HAP-1 (cell line): ENCODE measurements at regions not wholly inside any gene's neighbourhood (a gene's known extent, or its start where the extent isn't known, plus 50 kb on each side); places are given as distances from the start of the nearest gene placed in this dataset.

Experiments
- DNase-seq, 2 experiments: peaks; one replicate each; pipeline ENCODE4 v3.0.0-alpha.2; 2016 to 2020; ENCODE audit warnings: low spot score in 2 of 2
- H3K27me3 ChIP-seq: fragments of 250-450 bp; sonication (Bioruptor Pico); 2 replicates; pipeline ENCODE4 v1.5.1; 2020; ENCODE audit warnings: low read depth, mild to moderate bottlenecking, moderate library complexity
- H3K36me3 ChIP-seq: fragments of 250-450 bp; sonication (Bioruptor Pico); replicated peaks from 2 replicates; pipeline ENCODE4 v1.5.1; 2020; ENCODE audit warnings: mild to moderate bottlenecking
- H3K4me1 ChIP-seq: fragments of 250-450 bp; sonication (Bioruptor Pico); 2 replicates; pipeline ENCODE4 v1.5.1; 2020; ENCODE audit warnings: mild to moderate bottlenecking
- H3K4me3 ChIP-seq: fragments of 250-450 bp; sonication (Bioruptor Pico); 2 replicates; pipeline ENCODE4 v1.5.1; 2020; ENCODE audit warnings: mild to moderate bottlenecking, moderate library complexity
- H3K9me3 ChIP-seq: fragments of 250-450 bp; sonication (Bioruptor Pico); 2 replicates; pipeline ENCODE4 v1.5.1; 2020; ENCODE audit warnings: mild to moderate bottlenecking, moderate library complexity
- in situ Hi-C: fragments of 300-500 bp; cut with MboI; formaldehyde crosslinking; loops from 3 replicates; pipeline ENCODE4 v1.14.3; 2020; ENCODE audit warnings: low sequenced_read_pairs, inconsistent platforms, mixed read lengths

- H3K4me3 ChIP-seq: no peak overlapping the region
- no peaks in the 10 kb centered on the region for H3K4me1 ChIP-seq
- H3K9me3 ChIP-seq: no peaks in the 10 kb centered on the region
- no peaks in the 10 kb centered on the region for H3K36me3 ChIP-seq
- H3K27me3 ChIP-seq: no peaks in the 10 kb centered on the region
- in situ Hi-C loops: no loop called here
- no peak for DNase-seq
Observed at GRCh38 chr6:95175927-95176675, 401.2 kb upstream of the MANEA start.

- Histone ChIP-seq H3K4me1 (peaks cover 6% of the 10 kb centered on the region; the same call in 1 of the 2 replicates), H3K27me3 (no peaks in the 10 kb centered on the region), H3K36me3 (no peaks in the 10 kb centered on the region), H3K4me3 (no peak overlapping the region), H3K9me3 (no peaks in the 10 kb centered on the region)
- no peak for DNase-seq
- in situ Hi-C loops: no loop called here
Observed at GRCh38 chr6:95185874-95186273, 391.5 kb upstream of the MANEA start.

GRCh38 chr6:95186710-95187109, 390.6 kb upstream of the MANEA start:
- Histone ChIP-seq H3K4me1 (peaks cover 6% of the 10 kb centered on the region; the same call in 1 of the 2 replicates), H3K36me3 (no peaks in the 10 kb centered on the region), H3K4me3 (no peak overlapping the region), H3K27me3 (no peaks in the 10 kb centered on the region), H3K9me3 (no peaks in the 10 kb centered on the region)
- in situ Hi-C loops: no loop called here
- no peak for DNase-seq

GRCh38 chr6:95197590-95197989, 379.7 kb upstream of the MANEA start:
- no peak for DNase-seq
- no peak overlapping the region for H3K4me3 ChIP-seq
- no peaks in the 10 kb centered on the region for H3K27me3 ChIP-seq
- no peaks in the 10 kb centered on the region for H3K4me1 ChIP-seq
- no peaks in the 10 kb centered on the region for H3K36me3 ChIP-seq
- in situ Hi-C loops: no loop called here
- H3K9me3 ChIP-seq: no peaks in the 10 kb centered on the region

GRCh38 chr6:95203153-95203754, 374.1 kb upstream of the MANEA start:
- no peaks in the 10 kb centered on the region for H3K27me3 ChIP-seq
- no peaks in the 10 kb centered on the region for H3K36me3 ChIP-seq
- in situ Hi-C loops: no loop called here
- H3K9me3 ChIP-seq: no peaks in the 10 kb centered on the region
- H3K4me3 ChIP-seq: no peak overlapping the region
- H3K4me1 ChIP-seq: no peaks in the 10 kb centered on the region
- DNase-seq: peak; percentile 63 to 70

- no peak for DNase-seq
- no peaks in the 10 kb centered on the region for H3K9me3 ChIP-seq
- no peaks in the 10 kb centered on the region for H3K27me3 ChIP-seq
- no peaks in the 10 kb centered on the region for H3K4me1 ChIP-seq
- in situ Hi-C loops: no loop called here
- H3K4me3 ChIP-seq: no peak overlapping the region
- no peaks in the 10 kb centered on the region for H3K36me3 ChIP-seq
Observed at GRCh38 chr6:95204178-95204577, 373.2 kb upstream of the MANEA start.

GRCh38 chr6:95208621-95209020, 368.7 kb upstream of the MANEA start:
- in situ Hi-C loops: no loop called here
- Histone ChIP-seq H3K36me3 (no peaks in the 10 kb centered on the region), H3K4me1 (no peaks in the 10 kb centered on the region), H3K27me3 (peaks cover 5% of the 10 kb centered on the region), H3K9me3 (no peaks in the 10 kb centered on the region), H3K4me3 (no peak overlapping the region)
- no peak for DNase-seq

GRCh38 chr6:95209074-95209473, 368.3 kb upstream of the MANEA start:
- Histone ChIP-seq H3K9me3 (no peaks in the 10 kb centered on the region), H3K36me3 (no peaks in the 10 kb centered on the region), H3K27me3 (peaks cover 5% of the 10 kb centered on the region), H3K4me3 (no peak overlapping the region), H3K4me1 (no peaks in the 10 kb centered on the region)
- in situ Hi-C loops: no loop called here
- no peak for DNase-seq

- H3K27me3 ChIP-seq: no peaks in the 10 kb centered on the region
- no peaks in the 10 kb centered on the region for H3K36me3 ChIP-seq
- in situ Hi-C loops: no loop called here
- no peaks in the 10 kb centered on the region for H3K9me3 ChIP-seq
- no peak for DNase-seq
- H3K4me3 ChIP-seq: no peak overlapping the region
- H3K4me1 ChIP-seq: no peaks in the 10 kb centered on the region
Observed at GRCh38 chr6:95216555-95216954, 360.8 kb upstream of the MANEA start.

GRCh38 chr6:95227351-95227750, 350.0 kb upstream of the MANEA start:
- H3K4me1 ChIP-seq: peaks cover 9% of the 10 kb centered on the region
- in situ Hi-C loops: no loop called here
- H3K36me3 ChIP-seq: no peaks in the 10 kb centered on the region
- no peak for DNase-seq
- no peaks in the 10 kb centered on the region for H3K9me3 ChIP-seq
- H3K4me3 ChIP-seq: no peak overlapping the region
- no peaks in the 10 kb centered on the region for H3K27me3 ChIP-seq

GRCh38 chr6:95228636-95229035, 348.7 kb upstream of the MANEA start:
- H3K9me3 ChIP-seq: no peaks in the 10 kb centered on the region
- H3K4me1 ChIP-seq: peaks cover 9% of the 10 kb centered on the region
- no peaks in the 10 kb centered on the region for H3K36me3 ChIP-seq
- in situ Hi-C loops: no loop called here
- peak; percentile 47 to 89 for DNase-seq
- no peak overlapping the region for H3K4me3 ChIP-seq
- H3K27me3 ChIP-seq: no peaks in the 10 kb centered on the region

GRCh38 chr6:95230071-95230740, 347.1 kb upstream of the MANEA start:
- no peak for DNase-seq
- H3K9me3 ChIP-seq: no peaks in the 10 kb centered on the region
- no peaks in the 10 kb centered on the region for H3K36me3 ChIP-seq
- H3K27me3 ChIP-seq: no peaks in the 10 kb centered on the region
- in situ Hi-C loops: no loop called here
- H3K4me1 ChIP-seq: peaks cover 9% of the 10 kb centered on the region
- no peak overlapping the region for H3K4me3 ChIP-seq

GRCh38 chr6:95231416-95231815, 345.9 kb upstream of the MANEA start:
- no peak overlapping the region for H3K4me3 ChIP-seq
- no peak for DNase-seq
- in situ Hi-C loops: no loop called here
- no peaks in the 10 kb centered on the region for H3K27me3 ChIP-seq
- H3K4me1 ChIP-seq: peaks cover 9% of the 10 kb centered on the region
- no peaks in the 10 kb centered on the region for H3K9me3 ChIP-seq
- H3K36me3 ChIP-seq: no peaks in the 10 kb centered on the region

- Histone ChIP-seq H3K4me1 (peaks cover 9% of the 10 kb centered on the region), H3K9me3 (no peaks in the 10 kb centered on the region), H3K4me3 (no peak overlapping the region), H3K36me3 (no peaks in the 10 kb centered on the region), H3K27me3 (no peaks in the 10 kb centered on the region)
- DNase-seq: no peak
- in situ Hi-C loops: no loop called here
Observed at GRCh38 chr6:95232446-95232845, 344.9 kb upstream of the MANEA start.
